NT2/D1 (cell line): ENCODE measurements at regions not wholly inside any gene's neighbourhood (a gene's known extent, or its start where the extent isn't known, plus 50 kb on each side); places are given as distances from the start of the nearest gene placed in this dataset.

Source experiments
- DNase-seq: peaks from one replicate; pipeline ENCODE4 v3.0.0-alpha.2; 2011; ENCODE audit warnings: low read depth, low spot score
- H3K27me3 ChIP-seq: 2 replicates; pipeline ENCODE4 v1.6.0; 2011; ENCODE audit warnings: mild to moderate bottlenecking; ENCODE audit not compliant: insufficient read length, insufficient read depth
- H3K36me3 ChIP-seq: 2 replicates; pipeline ENCODE4 v1.6.1; 2011; ENCODE audit warnings: mild to moderate bottlenecking, low read length, mixed read lengths; ENCODE audit not compliant: insufficient read depth, insufficient read length
- H3K4me1 ChIP-seq: 2 replicates; pipeline ENCODE4 v1.5.1; 2011; ENCODE audit not compliant: insufficient read depth, insufficient read length
- H3K4me3 ChIP-seq: 2 replicates; pipeline ENCODE4 v1.5.1; 2011; ENCODE audit warnings: low read depth; ENCODE audit not compliant: insufficient read length
- H3K9ac ChIP-seq: 2 replicates; pipeline ENCODE4 v1.6.0; 2011; ENCODE audit warnings: low read depth; ENCODE audit not compliant: insufficient read length
- H3K9me3 ChIP-seq: 2 replicates; pipeline ENCODE4 v1.5.1; 2011; ENCODE audit warnings: mild to moderate bottlenecking, low read length; ENCODE audit not compliant: insufficient read depth
- SUZ12 ChIP-seq: IDR thresholded peaks from 2 replicates; pipeline ENCODE4 v1.6.1; 2011; ENCODE audit not compliant: insufficient read length, insufficient read depth; ENCODE audit errors: extremely low read depth
- YY1 ChIP-seq: IDR thresholded peaks from 2 replicates; pipeline ENCODE4 v1.6.1; 2011; ENCODE audit not compliant: insufficient read length, insufficient read depth
- ZNF274 ChIP-seq: IDR thresholded peaks from 2 replicates; pipeline ENCODE4 v1.6.1; 2011; ENCODE audit warnings: mild to moderate bottlenecking, low read depth, low read length

- H3K9me3 ChIP-seq: peaks cover 75% of the 10 kb centered on the region
- H3K27me3 ChIP-seq: no peaks in the 10 kb centered on the region
- no peaks in the 10 kb centered on the region for H3K4me1 ChIP-seq
- no peak for DNase-seq
- no peaks in the 10 kb centered on the region for H3K36me3 ChIP-seq
- TF ChIP-seq YY1 (no peak), SUZ12 (no peak)
- H3K9ac ChIP-seq: no peak overlapping the region
- H3K4me3 ChIP-seq: no peak overlapping the region
Measured at GRCh38 chr12:30391766-30392366, 303.8 kb downstream of the IPO8 start.

GRCh38 chr12:30385706-30386105 lies 310.0 kb downstream of the IPO8 start:
- Histone ChIP-seq H3K4me3 (no peak overlapping the region), H3K9me3 (peaks cover 15% of the 10 kb centered on the region), H3K27me3 (no peaks in the 10 kb centered on the region), H3K4me1 (no peaks in the 10 kb centered on the region), H3K9ac (no peak overlapping the region), H3K36me3 (no peaks in the 10 kb centered on the region)
- TF ChIP-seq YY1: no peak
- TF ChIP-seq SUZ12: no peak
- TF ChIP-seq ZNF274: no peak
- DNase-seq: no peak

- Histone ChIP-seq H3K4me3 (no peak overlapping the region), H3K9me3 (peaks cover 8% of the 10 kb centered on the region; the same call in 1 of the 2 replicates), H3K9ac (no peak overlapping the region), H3K27me3 (no peaks in the 10 kb centered on the region), H3K4me1 (no peaks in the 10 kb centered on the region), H3K36me3 (no peaks in the 10 kb centered on the region)
- TF ChIP-seq SUZ12 (no peak), ZNF274 (no peak), YY1 (no peak)
- DNase-seq: no peak
Measured at GRCh38 chr12:30384976-30385375, 310.7 kb downstream of the IPO8 start.

- Histone ChIP-seq H3K9ac (no peak overlapping the region), H3K9me3 (no peaks in the 10 kb centered on the region; the same call in 1 of the 2 replicates), H3K4me1 (no peaks in the 10 kb centered on the region), H3K36me3 (no peaks in the 10 kb centered on the region), H3K4me3 (no peak overlapping the region), H3K27me3 (no peaks in the 10 kb centered on the region)
- TF ChIP-seq ZNF274: no peak
- TF ChIP-seq YY1: no peak
- TF ChIP-seq SUZ12: no peak
- no peak for DNase-seq
Measured at GRCh38 chr12:30378307-30378706, 317.4 kb downstream of the IPO8 start.

GRCh38 chr12:30364822-30365221 lies 330.8 kb downstream of the IPO8 start:
- Histone ChIP-seq H3K36me3 (no peaks in the 10 kb centered on the region), H3K9me3 (peaks cover 18% of the 10 kb centered on the region), H3K4me1 (peaks cover 2% of the 10 kb centered on the region), H3K9ac (no peak overlapping the region), H3K27me3 (no peaks in the 10 kb centered on the region), H3K4me3 (no peak overlapping the region)
- no peak for DNase-seq
- no peak for TF ChIP-seq YY1
- TF ChIP-seq ZNF274: no peak
- no peak for TF ChIP-seq SUZ12

GRCh38 chr12:30361145-30361544 lies 334.5 kb downstream of the IPO8 start:
- no peaks in the 10 kb centered on the region for H3K36me3 ChIP-seq
- DNase-seq: no peak
- TF ChIP-seq YY1 (no peak), ZNF274 (no peak), SUZ12 (no peak)
- no peaks in the 10 kb centered on the region for H3K4me1 ChIP-seq
- no peak overlapping the region for H3K9ac ChIP-seq
- no peak overlapping the region for H3K4me3 ChIP-seq
- H3K9me3 ChIP-seq: peaks cover 14% of the 10 kb centered on the region; the same call in 1 of the 2 replicates
- no peaks in the 10 kb centered on the region for H3K27me3 ChIP-seq

GRCh38 chr12:30358671-30359070 lies 337.0 kb downstream of the IPO8 start:
- Histone ChIP-seq H3K4me3 (no peak overlapping the region), H3K36me3 (no peaks in the 10 kb centered on the region), H3K9ac (no peak overlapping the region), H3K9me3 (peaks cover 13% of the 10 kb centered on the region; the same call in 1 of the 2 replicates), H3K27me3 (no peaks in the 10 kb centered on the region), H3K4me1 (no peaks in the 10 kb centered on the region)
- no peak for TF ChIP-seq YY1
- no peak for TF ChIP-seq SUZ12
- TF ChIP-seq ZNF274: no peak
- DNase-seq: no peak
